H1 (cell line): ENCODE measurements at regions not wholly inside any gene's neighbourhood (a gene's known extent, or its start where the extent isn't known, plus 50 kb on each side); places are given as distances from the start of the nearest gene placed in this dataset.

ENCODE experiments used
- CBX8 ChIP-seq: fragments of 300-800, 300-1000 bp; sonication (generic); IDR thresholded peaks from 2 replicates; pipeline ENCODE4 v1.7.1; 2016; ENCODE audit warnings: low read depth, low read length, borderline replicate concordance
- E2F6 ChIP-seq: IDR thresholded peaks from 2 replicates; pipeline ENCODE4 v1.6.1; 2012; ENCODE audit warnings: inconsistent platforms
- GTF2F1 ChIP-seq: IDR thresholded peaks from 2 replicates; pipeline ENCODE4 v1.6.1; 2012; ENCODE audit warnings: low read depth, low read length, improper control_type of control experiment, borderline replicate concordance
- KDM5A ChIP-seq: fragments of 200-600 bp; IDR thresholded peaks from 2 replicates; pipeline ENCODE4 v1.7.1; 2012; ENCODE audit warnings: mild to moderate bottlenecking, low read length, inconsistent platforms, mixed read lengths
- POLR2A ChIP-seq, 2 experiments: IDR thresholded peaks; 1 replicate in 1 of 2; 2 replicates in 1 of 2; pipeline ENCODE4 v1.6.1; 2011; ENCODE audit warnings: low read depth in 2 of 2, low read length in 2 of 2, mild to moderate bottlenecking in 2 of 2; ENCODE audit errors: control extremely low read depth in 1 of 2
- RXRA ChIP-seq: IDR thresholded peaks from 2 replicates; pipeline ENCODE4 v1.6.1; 2011; ENCODE audit warnings: low read depth, mild to moderate bottlenecking, low read length, moderate library complexity; ENCODE audit not compliant: insufficient read depth
- TEAD4 ChIP-seq: IDR thresholded peaks from 2 replicates; pipeline ENCODE4 v1.6.1; 2012; ENCODE audit warnings: low read depth, low read length, inconsistent platforms, mixed read lengths
- USF2 ChIP-seq: IDR thresholded peaks from 2 replicates; pipeline ENCODE4 v1.6.1; 2011; ENCODE audit warnings: low read length, improper control_type of control experiment

- no peak for TF ChIP-seq USF2
- TF ChIP-seq POLR2A (IDR thresholded peaks at IDR 0.05; ENCODE audit: control extremely low read depth in 1 of 2, low read depth in 2 of 2, low read length in 2 of 2): no peak
- no peak for TF ChIP-seq RXRA
- TF ChIP-seq TEAD4: no peak
- TF ChIP-seq E2F6: no peak
- TF ChIP-seq KDM5A: no peak
- no peak for TF ChIP-seq GTF2F1
- no peak for TF ChIP-seq CBX8
Observed at GRCh38 chr19:28420811-28421550, 792.0 kb downstream of the UQCRFS1 start (continued).
